Activated CD8-positive, alpha-beta memory T cell treated with anti-CD3 and anti-CD28 coated beads, Interleukin-2, amount 50 U/mL, for 1 hour (primary cell): ENCODE measurements at regions not wholly inside any gene's neighbourhood (a gene's known extent, or its start where the extent isn't known, plus 50 kb on each side); places are given as distances from the start of the nearest gene placed in this dataset.
"Not testable (repeated sequence)": the region's sequence is repeated elsewhere in the genome, so short reads cannot be mapped to it uniquely, and the experiment has no call there.

Experiments used
- DNase-seq: peaks from one replicate; pipeline ENCODE4 v3.0.0-alpha.2; 2020; ENCODE audit errors: extremely low read depth

- DNase-seq, result not testable (repeated sequence)
These were observed 129.2 kb upstream of the STK26 start for GRCh38 chrX:131893857-131894256.

GRCh38 chrX:131894995-131895394, 128.1 kb upstream of the STK26 start:
- no peak for DNase-seq

GRCh38 chrX:131895807-131896206, 127.3 kb upstream of the STK26 start:
- no peak for DNase-seq

GRCh38 chrX:131901546-131901945, 121.6 kb upstream of the STK26 start:
- DNase-seq, result no peak

GRCh38 chrX:131907488-131908314, 115.4 kb upstream of the STK26 start:
- no peak for DNase-seq

GRCh38 chrX:131910586-131910985, 112.5 kb upstream of the STK26 start:
- DNase-seq, result no peak

- DNase-seq, result no peak
These were observed 107.6 kb upstream of the STK26 start for GRCh38 chrX:131915488-131915887.

GRCh38 chrX:131917588-131917987, 105.5 kb upstream of the STK26 start:
- no peak for DNase-seq

GRCh38 chrX:131918839-131919238, 104.3 kb upstream of the STK26 start:
- DNase-seq, result no peak

GRCh38 chrX:131923614-131924250, 99.4 kb upstream of the STK26 start:
- DNase-seq, result no peak

- DNase-seq, result no peak
These were observed 84.4 kb upstream of the STK26 start for GRCh38 chrX:131938749-131939148.

GRCh38 chrX:131942034-131942433, 81.1 kb upstream of the STK26 start:
- no peak for DNase-seq

- DNase-seq, result no peak
These were observed 77.9 kb upstream of the STK26 start for GRCh38 chrX:131944936-131945902.

GRCh38 chrX:131951166-131951565, 71.9 kb upstream of the STK26 start:
- DNase-seq, result no peak

- no peak for DNase-seq
These were observed 67.9 kb upstream of the STK26 start for GRCh38 chrX:131955099-131955777.

GRCh38 chrX:131958724-131959123, 64.4 kb upstream of the STK26 start:
- DNase-seq, result no peak

GRCh38 chrX:131970347-131970746, 52.8 kb upstream of the STK26 start:
- DNase-seq, result no peak
